ENCODE measurements at regions not wholly inside any gene's neighbourhood (a gene's known extent, or its start where the extent isn't known, plus 50 kb on each side); places are given as distances from the start of the nearest gene placed in this dataset.

DNA sequence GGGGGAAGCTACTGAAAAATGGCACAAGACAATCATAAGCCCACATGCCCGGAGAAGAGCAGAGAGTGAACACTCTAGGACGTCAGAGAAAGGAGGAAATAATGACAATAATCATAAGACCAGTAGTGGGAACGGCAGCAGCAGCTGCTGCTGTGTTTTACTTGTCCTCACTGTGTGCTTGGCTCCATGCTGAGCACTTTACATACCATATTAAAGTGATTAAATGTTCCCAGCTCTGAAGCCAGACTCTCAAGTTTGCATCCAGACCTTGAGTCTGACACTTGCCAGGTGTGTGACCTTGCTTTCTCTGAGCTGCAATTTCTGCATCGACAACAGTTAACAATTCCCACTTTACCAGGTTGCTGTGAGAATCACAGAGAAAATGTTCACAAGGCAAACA, 255.4 kb downstream of the SPANXN1 start:
- TF ChIP-seq, protein P1, sequence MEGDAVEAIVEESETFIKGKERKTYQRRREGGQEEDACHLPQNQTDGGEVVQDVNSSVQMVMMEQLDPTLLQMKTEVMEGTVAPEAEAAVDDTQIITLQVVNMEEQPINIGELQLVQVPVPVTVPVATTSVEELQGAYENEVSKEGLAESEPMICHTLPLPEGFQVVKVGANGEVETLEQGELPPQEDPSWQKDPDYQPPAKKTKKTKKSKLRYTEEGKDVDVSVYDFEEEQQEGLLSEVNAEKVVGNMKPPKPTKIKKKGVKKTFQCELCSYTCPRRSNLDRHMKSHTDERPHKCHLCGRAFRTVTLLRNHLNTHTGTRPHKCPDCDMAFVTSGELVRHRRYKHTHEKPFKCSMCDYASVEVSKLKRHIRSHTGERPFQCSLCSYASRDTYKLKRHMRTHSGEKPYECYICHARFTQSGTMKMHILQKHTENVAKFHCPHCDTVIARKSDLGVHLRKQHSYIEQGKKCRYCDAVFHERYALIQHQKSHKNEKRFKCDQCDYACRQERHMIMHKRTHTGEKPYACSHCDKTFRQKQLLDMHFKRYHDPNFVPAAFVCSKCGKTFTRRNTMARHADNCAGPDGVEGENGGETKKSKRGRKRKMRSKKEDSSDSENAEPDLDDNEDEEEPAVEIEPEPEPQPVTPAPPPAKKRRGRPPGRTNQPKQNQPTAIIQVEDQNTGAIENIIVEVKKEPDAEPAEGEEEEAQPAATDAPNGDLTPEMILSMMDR (IDR thresholded peaks at IDR 0.05; ENCODE audit: poor library complexity) = no peak
- TF ChIP-seq EZH2phosphoT487 (IDR thresholded peaks at IDR 0.05; ENCODE audit: low read depth, severe bottlenecking, unreplicated experiment) = no peak

Measured in hepatocyte (in vitro differentiated cells).